ENCODE measurements at regions not wholly inside any gene's neighbourhood (a gene's known extent, or its start where the extent isn't known, plus 50 kb on each side); places are given as distances from the start of the nearest gene placed in this dataset.

- TF ChIP-seq CTCF (IDR thresholded peaks at IDR 0.05) (no peak), POLR2A (IDR thresholded peaks at IDR 0.05) (no peak)
Observed at GRCh38 chr4:1534095-1534872, 128.0 kb upstream of the NKX1-1 start.
